ENCODE measurements at regions not wholly inside any gene's neighbourhood (a gene's known extent, or its start where the extent isn't known, plus 50 kb on each side); places are given as distances from the start of the nearest gene placed in this dataset.
"Not testable (repeated sequence)": the region's sequence is repeated elsewhere in the genome, so short reads cannot be mapped to it uniquely, and the experiment has no call there.

GRCh38 chr20:22827916-22828315, 207.2 kb upstream of the SSTR4 start:
- no peaks in the 10 kb centered on the region for H3K36me3 Mint-ChIP-seq
- no peaks in the 10 kb centered on the region for H3K4me1 Mint-ChIP-seq (ENCODE audit: low read depth in 2 of 2)
- no peak overlapping the region for H3K27ac Mint-ChIP-seq
- H3K27me3 Mint-ChIP-seq: no peaks in the 10 kb centered on the region
- H3K9me3 Mint-ChIP-seq: no peaks in the 10 kb centered on the region
- no peak for DNase-seq (ENCODE audit: low spot score)
- no peak overlapping the region for H3K4me3 Mint-ChIP-seq
- ATAC-seq: peak in 1 of 2 donors; percentile 16

DNA sequence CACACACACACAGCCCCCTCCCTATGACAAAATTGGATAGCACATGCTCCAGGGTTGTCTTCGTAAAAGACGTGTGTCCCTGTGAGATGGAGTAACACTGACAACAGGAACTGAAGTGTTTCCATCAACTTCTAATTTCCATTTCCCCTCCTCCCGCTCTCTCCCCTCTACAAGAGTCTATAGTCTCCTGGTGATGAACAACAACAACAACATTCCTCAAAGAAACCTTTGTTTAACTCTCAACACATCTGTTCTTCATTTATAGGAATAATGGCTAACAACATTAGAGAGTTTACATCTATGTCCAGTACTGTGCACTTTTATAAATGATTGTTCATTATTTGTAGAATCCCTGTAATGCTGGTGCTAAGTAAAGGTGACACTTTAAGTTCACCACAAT, 205.8 kb upstream of the SSTR4 start:
- Mint-ChIP-seq H3K27ac (no peak overlapping the region), H3K36me3 (no peaks in the 10 kb centered on the region), H3K9me3 (no peaks in the 10 kb centered on the region), H3K4me1 (ENCODE audit: low read depth in 2 of 2) (no peaks in the 10 kb centered on the region), H3K27me3 (peaks cover 3 to 8% of the 10 kb centered on the region in 2 donors), H3K4me3 (no peak overlapping the region)
- no peak for ATAC-seq
- DNase-seq (ENCODE audit: low spot score): no peak

- no peak for DNase-seq (ENCODE audit: low spot score)
- no peak overlapping the region for H3K4me3 Mint-ChIP-seq
These were observed 205.0 kb upstream of the SSTR4 start for GRCh38 chr20:22830138-22830537.

GRCh38 chr20:22830715-22831114, 204.4 kb upstream of the SSTR4 start:
- not testable (repeated sequence) for H3K4me1 Mint-ChIP-seq (ENCODE audit: low read depth in 2 of 2); ATAC-seq; H3K36me3 Mint-ChIP-seq; H3K4me3 Mint-ChIP-seq; H3K9me3 Mint-ChIP-seq; H3K27ac Mint-ChIP-seq; DNase-seq (ENCODE audit: low spot score)
- H3K27me3 Mint-ChIP-seq: peaks cover 9 to 16% of the 10 kb centered on the region in 2 donors

More at GRCh38 chr20:22830138-22830537, 205.0 kb upstream of the SSTR4 start:
- no peak for ATAC-seq
- no peaks in the 10 kb centered on the region for H3K9me3 Mint-ChIP-seq
- no peaks in the 10 kb centered on the region for H3K4me1 Mint-ChIP-seq (ENCODE audit: low read depth in 2 of 2)
- H3K36me3 Mint-ChIP-seq: no peaks in the 10 kb centered on the region
- no peak overlapping the region for H3K27ac Mint-ChIP-seq
- H3K27me3 Mint-ChIP-seq: peaks cover 6 to 13% of the 10 kb centered on the region in 2 donors

- Mint-ChIP-seq H3K27ac (no peak overlapping the region), H3K9me3 (no peaks in the 10 kb centered on the region), H3K36me3 (no peaks in the 10 kb centered on the region), H3K27me3 (peaks cover 12 to 21% of the 10 kb centered on the region in 2 donors), H3K4me3 (no peak overlapping the region), H3K4me1 (ENCODE audit: low read depth in 2 of 2) (no peaks in the 10 kb centered on the region)
- DNase-seq (ENCODE audit: low spot score): no peak
- ATAC-seq: no peak
These were observed 201.3 kb upstream of the SSTR4 start for GRCh38 chr20:22833851-22834250.

- ATAC-seq: no peak
- Mint-ChIP-seq H3K27ac (no peak overlapping the region), H3K9me3 (no peaks in the 10 kb centered on the region), H3K4me1 (ENCODE audit: low read depth in 2 of 2) (no peaks in the 10 kb centered on the region), H3K36me3 (no peaks in the 10 kb centered on the region), H3K27me3 (peaks cover 12 to 21% of the 10 kb centered on the region in 2 donors), H3K4me3 (no peak overlapping the region)
- DNase-seq (ENCODE audit: low spot score): no peak
These were observed 200.4 kb upstream of the SSTR4 start for GRCh38 chr20:22834651-22835256.

- H3K9me3 Mint-ChIP-seq: no peaks in the 10 kb centered on the region
- H3K36me3 Mint-ChIP-seq: no peaks in the 10 kb centered on the region
- peaks cover 12 to 21% of the 10 kb centered on the region in 2 donors for H3K27me3 Mint-ChIP-seq
- H3K4me3 Mint-ChIP-seq: no peak overlapping the region
- DNase-seq (ENCODE audit: low spot score) (no peak), ATAC-seq (no peak)
- H3K27ac Mint-ChIP-seq: no peak overlapping the region
- H3K4me1 Mint-ChIP-seq (ENCODE audit: low read depth in 2 of 2): no peaks in the 10 kb centered on the region
These were observed 198.9 kb upstream of the SSTR4 start for GRCh38 chr20:22836211-22836610.

DNA sequence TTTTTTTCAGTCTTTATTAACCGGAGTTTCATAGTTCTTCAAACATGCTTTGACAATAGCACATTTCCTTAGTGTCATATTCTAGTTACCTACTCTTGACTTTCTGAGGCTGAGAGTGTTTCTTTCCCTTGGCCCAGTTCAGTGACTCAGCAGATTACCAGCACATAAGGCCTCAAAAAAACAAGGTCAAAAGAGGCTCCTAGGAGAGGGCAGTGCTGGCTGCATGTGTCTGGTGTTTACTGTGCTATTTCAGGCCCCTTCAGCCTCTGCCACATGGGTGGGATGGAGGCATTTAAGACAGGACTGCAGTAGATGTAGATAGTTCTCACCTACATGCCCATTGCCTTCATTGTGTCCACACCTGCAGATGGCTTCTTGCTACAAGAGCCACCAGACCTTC, 198.2 kb upstream of the SSTR4 start:
- H3K27ac Mint-ChIP-seq: no peak overlapping the region
- H3K27me3 Mint-ChIP-seq: peaks cover 12 to 21% of the 10 kb centered on the region in 2 donors
- H3K4me1 Mint-ChIP-seq (ENCODE audit: low read depth in 2 of 2): no peaks in the 10 kb centered on the region
- H3K4me3 Mint-ChIP-seq: no peak overlapping the region
- ATAC-seq: peak in 1 of 2 donors; percentile 40
- H3K9me3 Mint-ChIP-seq: no peaks in the 10 kb centered on the region
- no peak for DNase-seq (ENCODE audit: low spot score)
- no peaks in the 10 kb centered on the region for H3K36me3 Mint-ChIP-seq

- Mint-ChIP-seq H3K4me3 (no peak overlapping the region), H3K27ac (no peak overlapping the region), H3K9me3 (no peaks in the 10 kb centered on the region), H3K27me3 (peaks cover 14 to 21% of the 10 kb centered on the region in 2 donors), H3K36me3 (no peaks in the 10 kb centered on the region), H3K4me1 (ENCODE audit: low read depth in 2 of 2) (no peaks in the 10 kb centered on the region)
- ATAC-seq (no peak), DNase-seq (ENCODE audit: low spot score) (no peak)
These were observed 197.1 kb upstream of the SSTR4 start for GRCh38 chr20:22838001-22838400.

DNA sequence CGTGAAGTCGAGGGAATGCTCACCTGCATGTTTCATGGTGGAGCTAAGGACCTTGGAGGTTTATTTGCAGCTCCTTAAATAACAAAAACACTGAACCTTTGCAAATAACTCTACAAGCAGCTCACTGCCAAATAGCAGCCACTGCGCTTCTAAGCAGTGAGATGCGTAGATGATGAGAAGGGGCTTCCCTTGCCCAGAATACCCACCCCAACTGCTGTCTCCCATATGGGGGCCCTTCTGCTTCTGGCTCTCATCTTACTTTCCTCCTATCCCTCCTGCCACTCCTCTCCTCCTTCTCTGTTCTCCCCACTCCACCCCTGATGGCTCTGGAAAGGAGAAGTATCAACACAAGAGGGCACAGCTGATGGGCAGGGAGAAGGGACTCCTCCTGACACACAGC, 193.3 kb upstream of the SSTR4 start:
- Mint-ChIP-seq H3K4me3 (no peak overlapping the region), H3K4me1 (ENCODE audit: low read depth in 2 of 2) (peaks cover 0 to 4% of the 10 kb centered on the region in 2 donors), H3K27me3 (peaks cover 5% of the 10 kb centered on the region in 2 donors), H3K36me3 (no peaks in the 10 kb centered on the region), H3K9me3 (no peaks in the 10 kb centered on the region), H3K27ac (no peak overlapping the region)
- ATAC-seq: no peak
- DNase-seq (ENCODE audit: low spot score): no peak

DNA sequence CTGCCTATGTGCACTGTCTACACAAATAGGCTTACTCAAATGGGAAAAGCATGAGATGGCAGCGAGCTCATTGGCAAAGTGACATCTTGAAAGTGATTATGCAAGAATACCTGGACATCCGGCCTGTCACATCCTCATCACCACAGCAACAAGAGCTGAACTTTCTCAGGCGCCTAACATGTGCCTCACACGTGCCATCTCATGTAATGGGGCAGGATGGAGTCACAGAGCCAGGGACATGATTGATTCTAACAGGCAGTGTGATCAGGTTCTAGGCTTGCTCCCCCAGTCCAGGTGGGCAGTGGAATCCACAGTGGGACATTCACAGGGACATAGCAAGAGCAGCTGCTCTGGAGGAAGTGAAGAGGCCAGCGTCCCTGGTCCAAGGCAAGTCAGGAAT, 192.3 kb upstream of the SSTR4 start:
- H3K4me1 Mint-ChIP-seq (ENCODE audit: low read depth in 2 of 2): peaks cover 0 to 8% of the 10 kb centered on the region in 2 donors
- no peak for DNase-seq (ENCODE audit: low spot score)
- peaks cover 4% of the 10 kb centered on the region for H3K36me3 Mint-ChIP-seq
- peaks cover 3% of the 10 kb centered on the region for H3K9me3 Mint-ChIP-seq
- H3K4me3 Mint-ChIP-seq: no peak overlapping the region
- H3K27me3 Mint-ChIP-seq: peaks cover under 1 to 3% of the 10 kb centered on the region in 2 donors
- ATAC-seq: no peak
- H3K27ac Mint-ChIP-seq: no peak overlapping the region

- Mint-ChIP-seq H3K36me3 (peaks cover 6% of the 10 kb centered on the region), H3K27me3 (peaks cover 0 to 3% of the 10 kb centered on the region in 2 donors), H3K4me3 (no peak overlapping the region), H3K27ac (no peak overlapping the region), H3K9me3 (peaks cover 3% of the 10 kb centered on the region), H3K4me1 (ENCODE audit: low read depth in 2 of 2) (peaks cover 0 to 8% of the 10 kb centered on the region in 2 donors)
- DNase-seq (ENCODE audit: low spot score) (no peak), ATAC-seq (no peak)
These were observed 190.2 kb upstream of the SSTR4 start for GRCh38 chr20:22844959-22845358.

DNA sequence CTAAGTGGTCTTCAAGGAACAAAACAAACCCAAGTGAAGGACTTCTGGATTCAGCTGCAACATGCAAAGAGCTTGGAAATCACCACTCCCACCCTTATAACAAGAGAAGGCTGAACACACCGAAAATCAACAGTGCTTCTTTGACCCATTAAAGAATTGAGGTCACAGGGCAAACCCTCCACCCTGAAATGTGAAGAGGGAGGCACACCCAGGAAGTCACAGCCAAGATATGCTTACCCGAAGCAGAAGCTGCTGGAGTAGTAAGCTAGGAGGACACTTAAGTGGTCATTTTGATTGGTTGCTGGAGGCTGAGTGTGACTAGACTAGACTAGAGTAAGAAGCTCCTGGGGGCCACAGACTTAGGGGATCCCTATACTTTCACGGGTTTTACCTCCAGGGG, 188.2 kb upstream of the SSTR4 start:
- Mint-ChIP-seq H3K9me3 (peaks cover 5% of the 10 kb centered on the region), H3K4me1 (ENCODE audit: low read depth in 2 of 2) (peaks cover 0 to 8% of the 10 kb centered on the region in 2 donors), H3K4me3 (no peak overlapping the region), H3K27me3 (peaks cover 0 to 3% of the 10 kb centered on the region in 2 donors), H3K27ac (no peak overlapping the region), H3K36me3 (peaks cover 6% of the 10 kb centered on the region)
- DNase-seq (ENCODE audit: low spot score) (no peak), ATAC-seq (no peak)

- peaks cover 0 to 8% of the 10 kb centered on the region in 2 donors for H3K4me1 Mint-ChIP-seq (ENCODE audit: low read depth in 2 of 2)
- H3K36me3 Mint-ChIP-seq: peaks cover 6% of the 10 kb centered on the region
- peaks cover 3 to 10% of the 10 kb centered on the region in 2 donors for H3K27me3 Mint-ChIP-seq
- no peak overlapping the region for H3K4me3 Mint-ChIP-seq
- no peak overlapping the region for H3K27ac Mint-ChIP-seq
- DNase-seq (ENCODE audit: low spot score): no peak
- no peak for ATAC-seq
- H3K9me3 Mint-ChIP-seq: peaks cover 5% of the 10 kb centered on the region
These were observed 186.7 kb upstream of the SSTR4 start for GRCh38 chr20:22848364-22848763.

All from natural killer cell treated with Interleukin-12 subunit alpha and Interleukin-12 subunit beta and Interleukin-15 and Interleukin-18, amount 100 ng/mL, for 72 hours (primary cell).